ENCODE measurements at regions not wholly inside any gene's neighbourhood (a gene's known extent, or its start where the extent isn't known, plus 50 kb on each side); places are given as distances from the start of the nearest gene placed in this dataset.

GRCh38 chr10:108404155-108404554, 1239.6 kb upstream of the SORCS1 start:
- H3K27me3 ChIP-seq = no peaks in the 10 kb centered on the region
- H3K4me3 ChIP-seq (ENCODE audit: low read depth in 1 of 2, low read length in 1 of 2) = no peak overlapping the region
- no peaks in the 10 kb centered on the region for H3K36me3 ChIP-seq
- H3K4me1 ChIP-seq (ENCODE audit: control insufficient read depth in 1 of 2, insufficient read depth in 1 of 2, low read depth in 1 of 2, low read length in 1 of 2) = no peaks in the 10 kb centered on the region
- no peaks in the 10 kb centered on the region for H3K9me3 ChIP-seq
- no peak for TF ChIP-seq CTCF (IDR thresholded peaks at IDR 0.05)
- H3K27ac ChIP-seq = no peak overlapping the region

GRCh38 chr10:108399465-108399864, 1235.0 kb upstream of the SORCS1 start:
- Histone ChIP-seq H3K27me3 (no peaks in the 10 kb centered on the region), H3K4me3 (ENCODE audit: low read depth in 1 of 2, low read length in 1 of 2) (no peak overlapping the region), H3K36me3 (no peaks in the 10 kb centered on the region), H3K4me1 (ENCODE audit: control insufficient read depth in 1 of 2, insufficient read depth in 1 of 2, low read depth in 1 of 2, low read length in 1 of 2) (no peaks in the 10 kb centered on the region), H3K9me3 (no peaks in the 10 kb centered on the region), H3K27ac (no peak overlapping the region)
- TF ChIP-seq CTCF (IDR thresholded peaks at IDR 0.05) = no peak

GRCh38 chr10:108393089-108393488, 1228.6 kb upstream of the SORCS1 start:
- Histone ChIP-seq H3K36me3 (no peaks in the 10 kb centered on the region), H3K9me3 (no peaks in the 10 kb centered on the region), H3K4me3 (ENCODE audit: low read depth in 1 of 2, low read length in 1 of 2) (no peak overlapping the region), H3K4me1 (ENCODE audit: control insufficient read depth in 1 of 2, insufficient read depth in 1 of 2, low read depth in 1 of 2, low read length in 1 of 2) (no peaks in the 10 kb centered on the region), H3K27me3 (no peaks in the 10 kb centered on the region), H3K27ac (no peak overlapping the region)
- TF ChIP-seq CTCF (IDR thresholded peaks at IDR 0.05) = no peak

DNA sequence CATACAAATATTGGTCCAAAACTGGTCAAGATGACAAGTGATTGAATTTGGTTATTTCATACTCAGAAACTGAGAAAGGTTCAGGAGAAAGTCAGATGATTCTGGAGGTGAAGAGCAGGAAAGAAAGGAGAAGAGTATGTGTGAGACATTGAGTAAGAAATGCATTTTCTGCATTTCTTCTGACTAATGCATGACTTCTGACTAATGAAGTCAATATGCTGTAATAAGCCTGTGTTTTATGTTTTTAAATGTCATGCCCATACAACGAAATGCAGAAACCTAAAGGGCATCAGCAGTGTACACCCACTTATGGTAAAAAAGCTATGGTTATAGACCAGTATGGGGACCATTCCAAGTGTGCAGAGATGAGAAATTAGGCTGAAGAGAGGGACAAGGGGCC, 1227.8 kb upstream of the SORCS1 start:
- no peak overlapping the region for H3K27ac ChIP-seq
- H3K4me3 ChIP-seq (ENCODE audit: low read depth in 1 of 2, low read length in 1 of 2) = no peak overlapping the region
- H3K27me3 ChIP-seq = no peaks in the 10 kb centered on the region
- no peaks in the 10 kb centered on the region for H3K36me3 ChIP-seq
- H3K9me3 ChIP-seq = no peaks in the 10 kb centered on the region
- TF ChIP-seq CTCF (IDR thresholded peaks at IDR 0.05) = no peak
- no peaks in the 10 kb centered on the region for H3K4me1 ChIP-seq (ENCODE audit: control insufficient read depth in 1 of 2, insufficient read depth in 1 of 2, low read depth in 1 of 2, low read length in 1 of 2)

DNA sequence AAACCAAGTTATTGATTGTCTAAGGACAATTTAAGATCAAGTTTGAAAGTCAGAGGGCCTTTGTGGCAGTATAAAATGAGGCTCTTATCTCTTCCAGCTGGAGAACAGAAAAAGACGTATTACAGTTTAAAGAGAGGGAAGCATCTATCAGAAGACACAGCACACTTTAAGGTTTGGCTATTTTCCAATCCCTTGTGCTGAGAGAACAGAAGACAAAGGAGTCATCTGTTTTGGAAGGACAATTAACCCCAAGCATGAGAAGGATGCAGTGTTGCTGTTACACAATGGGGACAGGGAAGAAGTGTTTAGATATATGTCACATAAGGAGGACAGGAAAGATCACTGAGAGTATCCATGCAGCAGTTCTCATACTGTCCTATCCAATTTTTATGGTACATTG, 1224.2 kb upstream of the SORCS1 start:
- H3K36me3 ChIP-seq = no peaks in the 10 kb centered on the region
- no peaks in the 10 kb centered on the region for H3K9me3 ChIP-seq
- H3K4me3 ChIP-seq (ENCODE audit: low read depth in 1 of 2, low read length in 1 of 2) = no peak overlapping the region
- no peaks in the 10 kb centered on the region for H3K27me3 ChIP-seq
- no peak for TF ChIP-seq CTCF (IDR thresholded peaks at IDR 0.05)
- no peaks in the 10 kb centered on the region for H3K4me1 ChIP-seq (ENCODE audit: control insufficient read depth in 1 of 2, insufficient read depth in 1 of 2, low read depth in 1 of 2, low read length in 1 of 2)
- no peak overlapping the region for H3K27ac ChIP-seq

DNA sequence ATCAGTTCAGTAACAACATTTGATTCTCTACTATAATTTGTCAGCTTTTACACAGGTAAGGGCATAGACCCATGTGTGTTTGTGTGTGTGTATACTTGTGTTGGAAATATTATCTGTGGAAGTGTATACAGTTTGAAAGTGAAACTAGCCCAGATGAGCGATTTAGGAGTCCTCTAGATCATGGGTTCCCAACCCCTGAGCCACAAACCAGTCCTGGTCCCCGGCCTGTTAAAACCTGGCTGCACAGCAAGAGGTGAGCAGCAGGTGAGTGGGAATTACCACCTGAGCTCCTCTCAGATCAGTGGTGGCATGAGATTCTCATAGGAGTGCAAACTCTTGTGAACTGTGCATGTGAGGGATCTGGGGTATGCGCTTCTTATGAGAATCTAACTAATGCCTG, 1221.5 kb upstream of the SORCS1 start:
- TF ChIP-seq CTCF (IDR thresholded peaks at IDR 0.05) = no peak
- Histone ChIP-seq H3K4me1 (ENCODE audit: control insufficient read depth in 1 of 2, insufficient read depth in 1 of 2, low read depth in 1 of 2, low read length in 1 of 2) (no peaks in the 10 kb centered on the region), H3K27me3 (no peaks in the 10 kb centered on the region), H3K4me3 (ENCODE audit: low read depth in 1 of 2, low read length in 1 of 2) (no peak overlapping the region), H3K27ac (no peak overlapping the region), H3K36me3 (no peaks in the 10 kb centered on the region), H3K9me3 (no peaks in the 10 kb centered on the region)
